Neural crest cell (in vitro differentiated cells): ENCODE measurements at regions not wholly inside any gene's neighbourhood (a gene's known extent, or its start where the extent isn't known, plus 50 kb on each side); places are given as distances from the start of the nearest gene placed in this dataset.
A peak's percentile ranks its signal among the peaks of the same experiment; 100 is the strongest.

Source experiments
- DNase-seq: peaks from one replicate; pipeline ENCODE4 v3.0.0; 2021; ENCODE audit warnings: low read depth, mixed read lengths, low spot score
- H3K27ac Mint-ChIP-seq: one replicate; pipeline ENCODE4 v1.8.0; 2021; ENCODE audit warnings: mild to moderate bottlenecking, mixed read lengths; ENCODE audit not compliant: unreplicated experiment
- H3K27me3 Mint-ChIP-seq: 2 replicates; pipeline ENCODE4 v1.8.0; 2021; ENCODE audit warnings: low read depth, mild to moderate bottlenecking, mixed read lengths
- H3K36me3 Mint-ChIP-seq: 2 replicates; pipeline ENCODE4 v1.8.0; 2021; ENCODE audit warnings: low read depth, mild to moderate bottlenecking, mixed read lengths
- H3K4me1 Mint-ChIP-seq: 2 replicates; pipeline ENCODE4 v1.8.0; 2021; ENCODE audit warnings: mixed read lengths
- H3K4me3 Mint-ChIP-seq: one replicate; pipeline ENCODE4 v1.8.0; 2021; ENCODE audit warnings: mild to moderate bottlenecking, mixed read lengths
- H3K9me3 Mint-ChIP-seq: 2 replicates; pipeline ENCODE4 v1.8.0; 2021; ENCODE audit warnings: mixed read lengths
- TF ChIP-seq, protein P1 (sequence below): fragments of 200-600 bp; sonication (generic); conservative IDR thresholded peaks from 2 replicates; pipeline ENCODE4 v1.5.0; 2021; ENCODE audit warnings: antibody characterized with exemption, mild to moderate bottlenecking

DNA sequence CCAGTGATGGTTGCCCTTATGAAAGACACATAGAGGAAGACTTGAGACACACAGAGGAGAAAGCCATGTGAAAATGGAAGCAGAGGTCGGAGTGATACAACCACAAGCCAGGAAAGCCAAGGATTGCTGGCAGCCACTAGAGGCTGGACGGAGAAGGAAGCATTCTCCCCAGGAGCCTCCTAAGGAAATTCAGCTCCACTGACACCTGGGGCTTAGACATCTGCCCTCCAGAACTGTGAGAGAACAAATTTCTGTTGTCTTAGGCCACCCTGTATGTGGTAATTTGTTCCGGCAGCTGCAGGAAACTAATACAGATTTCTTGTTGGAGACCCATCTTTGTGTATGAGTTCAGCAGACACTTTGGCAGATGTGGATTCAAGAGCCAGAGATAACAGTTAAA lies 126.9 kb upstream of the ATP1A1 start:
- TF ChIP-seq, protein P1, sequence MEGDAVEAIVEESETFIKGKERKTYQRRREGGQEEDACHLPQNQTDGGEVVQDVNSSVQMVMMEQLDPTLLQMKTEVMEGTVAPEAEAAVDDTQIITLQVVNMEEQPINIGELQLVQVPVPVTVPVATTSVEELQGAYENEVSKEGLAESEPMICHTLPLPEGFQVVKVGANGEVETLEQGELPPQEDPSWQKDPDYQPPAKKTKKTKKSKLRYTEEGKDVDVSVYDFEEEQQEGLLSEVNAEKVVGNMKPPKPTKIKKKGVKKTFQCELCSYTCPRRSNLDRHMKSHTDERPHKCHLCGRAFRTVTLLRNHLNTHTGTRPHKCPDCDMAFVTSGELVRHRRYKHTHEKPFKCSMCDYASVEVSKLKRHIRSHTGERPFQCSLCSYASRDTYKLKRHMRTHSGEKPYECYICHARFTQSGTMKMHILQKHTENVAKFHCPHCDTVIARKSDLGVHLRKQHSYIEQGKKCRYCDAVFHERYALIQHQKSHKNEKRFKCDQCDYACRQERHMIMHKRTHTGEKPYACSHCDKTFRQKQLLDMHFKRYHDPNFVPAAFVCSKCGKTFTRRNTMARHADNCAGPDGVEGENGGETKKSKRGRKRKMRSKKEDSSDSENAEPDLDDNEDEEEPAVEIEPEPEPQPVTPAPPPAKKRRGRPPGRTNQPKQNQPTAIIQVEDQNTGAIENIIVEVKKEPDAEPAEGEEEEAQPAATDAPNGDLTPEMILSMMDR = no peak
- no peaks in the 10 kb centered on the region for H3K4me1 Mint-ChIP-seq
- no peaks in the 10 kb centered on the region for H3K9me3 Mint-ChIP-seq
- no peaks in the 10 kb centered on the region for H3K36me3 Mint-ChIP-seq
- no peak overlapping the region for H3K27ac Mint-ChIP-seq
- DNase-seq = no peak
- no peaks in the 10 kb centered on the region for H3K27me3 Mint-ChIP-seq
- H3K4me3 Mint-ChIP-seq = no peak overlapping the region

DNA sequence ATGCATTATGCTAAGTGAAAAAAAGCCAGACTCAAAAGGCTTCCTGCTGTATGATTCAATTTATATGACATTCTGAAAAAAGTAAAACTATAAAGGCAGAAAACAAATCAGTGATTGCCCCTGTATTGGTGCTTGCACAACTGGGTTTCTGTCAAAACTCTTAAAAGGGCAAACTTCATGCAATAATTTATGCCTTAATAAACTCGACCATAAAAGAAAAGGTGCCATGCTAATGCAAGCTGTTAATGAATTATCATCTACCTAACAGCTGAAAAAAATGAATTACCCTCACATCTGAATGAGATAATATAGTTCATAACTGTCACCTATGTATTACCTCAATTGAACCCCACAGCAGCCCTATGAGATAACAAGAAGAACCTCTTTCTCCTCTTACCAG lies 120.8 kb upstream of the ATP1A1 start:
- Mint-ChIP-seq H3K27me3 (no peaks in the 10 kb centered on the region), H3K27ac (no peak overlapping the region), H3K4me1 (no peaks in the 10 kb centered on the region), H3K4me3 (no peak overlapping the region), H3K9me3 (no peaks in the 10 kb centered on the region), H3K36me3 (no peaks in the 10 kb centered on the region)
- DNase-seq = no peak
- TF ChIP-seq, protein P1 = no peak

DNA sequence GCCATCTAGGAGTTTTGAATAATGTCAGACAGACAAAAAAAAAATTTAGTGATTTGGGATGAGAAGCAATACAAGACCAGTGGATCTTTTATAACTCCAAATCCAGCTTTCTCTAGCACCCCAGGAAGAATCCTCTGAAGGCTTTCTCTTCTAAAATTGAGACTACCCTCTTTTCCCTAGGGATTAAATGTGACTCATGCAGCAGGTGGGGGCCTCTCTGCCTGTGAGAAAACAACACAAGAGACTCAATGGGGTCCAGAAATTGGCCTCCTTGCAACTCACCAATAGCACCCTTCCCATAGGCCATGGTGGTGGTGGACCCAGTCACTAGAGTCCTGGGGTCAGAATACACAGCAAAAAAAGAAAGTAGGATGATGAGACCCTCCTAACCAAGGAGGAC lies 120.3 kb upstream of the ATP1A1 start:
- H3K36me3 Mint-ChIP-seq = no peaks in the 10 kb centered on the region
- H3K9me3 Mint-ChIP-seq = no peaks in the 10 kb centered on the region
- no peak overlapping the region for H3K27ac Mint-ChIP-seq
- H3K4me1 Mint-ChIP-seq = no peaks in the 10 kb centered on the region
- no peak for DNase-seq
- H3K27me3 Mint-ChIP-seq = no peaks in the 10 kb centered on the region
- no peak overlapping the region for H3K4me3 Mint-ChIP-seq
- TF ChIP-seq, protein P1 = no peak

DNA sequence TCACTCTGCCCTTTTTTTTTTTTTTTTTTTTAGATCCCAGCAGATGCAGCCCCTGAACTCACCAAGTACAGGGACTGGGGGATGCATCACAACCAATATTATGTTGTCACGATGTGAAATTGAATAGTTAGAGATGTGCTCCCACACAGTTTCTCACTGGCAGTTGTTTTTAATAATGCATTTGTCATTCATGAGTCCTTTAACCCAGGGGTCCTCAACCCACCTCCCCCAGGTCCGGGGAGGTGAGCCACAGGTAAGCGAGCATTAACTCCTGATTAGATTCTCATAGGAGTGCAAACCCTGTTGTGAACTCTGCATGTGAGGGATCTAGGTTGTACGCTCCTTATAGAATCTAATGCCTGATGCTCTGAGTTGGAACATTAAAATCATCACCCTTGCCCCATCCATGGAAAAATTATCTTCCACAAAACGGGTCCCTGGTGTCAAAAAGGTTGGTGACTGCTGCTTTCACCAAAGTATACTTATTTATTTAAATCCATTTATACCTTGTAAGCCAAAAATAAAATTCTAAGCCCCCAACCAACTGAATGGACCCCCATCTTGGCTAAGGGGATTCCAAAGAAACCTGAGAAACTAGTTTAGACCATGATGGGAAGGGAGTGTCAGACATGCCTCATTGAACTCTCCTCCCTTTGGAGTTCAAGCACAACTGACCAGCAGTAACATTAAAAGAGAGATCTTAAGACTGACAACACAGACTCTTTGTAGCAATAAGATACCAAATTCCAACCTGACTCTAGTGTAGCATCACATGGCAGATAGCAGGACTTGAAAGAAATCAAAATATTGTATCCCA lies 119.3 kb upstream of the ATP1A1 start:
- H3K27me3 Mint-ChIP-seq = no peaks in the 10 kb centered on the region
- H3K4me3 Mint-ChIP-seq = no peak overlapping the region
- no peaks in the 10 kb centered on the region for H3K9me3 Mint-ChIP-seq
- no peaks in the 10 kb centered on the region for H3K36me3 Mint-ChIP-seq
- DNase-seq = no peak
- TF ChIP-seq, protein P1 = no peak
- no peaks in the 10 kb centered on the region for H3K4me1 Mint-ChIP-seq
- H3K27ac Mint-ChIP-seq = no peak overlapping the region

DNA sequence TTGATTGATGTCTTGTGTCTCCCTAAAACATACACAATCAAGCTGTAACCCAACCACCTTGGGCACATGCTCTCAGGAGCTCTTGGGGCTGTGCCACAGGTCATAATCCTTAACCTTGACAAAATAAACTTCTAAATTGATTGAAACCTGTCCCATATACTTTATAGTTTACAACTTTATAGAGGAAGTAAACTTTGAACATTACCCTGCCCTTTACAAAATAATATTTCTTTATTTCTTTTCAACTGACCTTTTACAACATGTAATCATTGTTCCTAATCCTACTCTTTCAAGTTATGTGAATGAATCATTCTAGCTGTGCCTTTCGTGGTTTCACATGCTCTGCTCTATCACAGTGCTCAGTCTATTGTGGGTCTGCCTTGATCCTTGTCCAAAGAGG lies 118.3 kb upstream of the ATP1A1 start:
- no peak overlapping the region for H3K4me3 Mint-ChIP-seq
- H3K4me1 Mint-ChIP-seq = no peaks in the 10 kb centered on the region
- H3K36me3 Mint-ChIP-seq = no peaks in the 10 kb centered on the region
- no peaks in the 10 kb centered on the region for H3K9me3 Mint-ChIP-seq
- H3K27ac Mint-ChIP-seq = peak overlapping the region; percentile 31
- no peak for DNase-seq
- H3K27me3 Mint-ChIP-seq = no peaks in the 10 kb centered on the region
- TF ChIP-seq, protein P1 = no peak
